A172 (cell line): ENCODE measurements at regions not wholly inside any gene's neighbourhood (a gene's known extent, or its start where the extent isn't known, plus 50 kb on each side); places are given as distances from the start of the nearest gene placed in this dataset.

ENCODE experiments used
- DNase-seq: peaks from one replicate; pipeline ENCODE4 v3.0.0-alpha.2; 2015; ENCODE audit warnings: low spot score

DNA sequence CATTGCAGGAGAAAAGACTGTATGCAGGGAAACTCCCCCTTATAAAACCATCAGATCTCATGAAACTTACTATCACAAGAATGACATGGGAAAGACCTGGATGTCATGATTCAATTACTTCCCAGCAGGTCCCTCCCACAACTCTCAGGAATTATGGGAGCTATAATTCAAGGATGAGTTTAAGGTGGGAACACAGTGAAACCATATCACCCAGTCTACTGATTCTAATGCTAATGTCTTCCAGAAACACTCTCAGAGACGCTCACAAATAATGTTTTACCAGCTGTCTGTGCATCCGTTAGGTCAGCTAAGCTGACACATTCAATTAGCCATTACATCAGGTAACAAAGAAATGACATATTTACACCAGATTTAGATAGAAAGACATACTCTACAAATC, 637.9 kb downstream of the NLGN4Y start:
- DNase-seq: no peak

DNA sequence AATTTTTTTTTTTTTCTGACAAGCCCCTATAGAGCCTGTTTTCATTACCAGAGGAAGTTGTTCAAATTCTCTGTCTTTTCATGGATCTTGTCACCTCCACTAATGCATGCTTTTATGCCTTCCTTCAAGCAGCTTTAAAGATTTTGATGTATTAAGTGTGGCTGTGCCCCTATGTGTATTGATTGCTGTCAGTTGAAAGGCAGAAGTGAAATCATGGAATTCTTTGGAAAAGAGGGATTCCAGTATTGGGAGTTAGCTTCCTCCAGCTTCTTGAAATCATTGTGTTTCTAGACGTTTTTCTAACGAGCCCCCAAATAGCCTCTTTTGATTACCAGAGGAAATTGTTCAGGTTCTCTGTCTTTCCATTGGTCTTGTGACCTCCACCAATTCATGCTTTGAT, 655.6 kb downstream of the NLGN4Y start:
- DNase-seq: no peak

DNA sequence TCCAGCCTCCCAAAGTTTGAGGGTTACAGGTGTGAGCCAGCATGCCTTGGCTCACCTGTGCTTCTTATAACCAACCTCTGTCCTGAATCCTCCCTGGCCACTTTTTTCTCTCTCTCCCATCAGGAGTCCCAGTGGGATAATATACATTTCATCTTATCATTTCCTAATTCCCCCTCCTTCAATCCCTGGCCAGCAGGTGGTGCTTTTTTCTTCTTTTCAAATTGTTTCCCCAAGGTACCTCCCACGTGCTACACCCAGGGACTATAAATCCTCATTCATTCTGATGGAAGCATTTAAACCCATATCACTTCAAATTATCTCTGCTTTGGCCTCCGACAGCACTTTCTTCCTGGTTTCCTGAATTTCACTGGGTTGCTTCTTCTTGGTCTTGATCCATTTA, 704.7 kb downstream of the NLGN4Y start:
- DNase-seq: peak; percentile 2

DNA sequence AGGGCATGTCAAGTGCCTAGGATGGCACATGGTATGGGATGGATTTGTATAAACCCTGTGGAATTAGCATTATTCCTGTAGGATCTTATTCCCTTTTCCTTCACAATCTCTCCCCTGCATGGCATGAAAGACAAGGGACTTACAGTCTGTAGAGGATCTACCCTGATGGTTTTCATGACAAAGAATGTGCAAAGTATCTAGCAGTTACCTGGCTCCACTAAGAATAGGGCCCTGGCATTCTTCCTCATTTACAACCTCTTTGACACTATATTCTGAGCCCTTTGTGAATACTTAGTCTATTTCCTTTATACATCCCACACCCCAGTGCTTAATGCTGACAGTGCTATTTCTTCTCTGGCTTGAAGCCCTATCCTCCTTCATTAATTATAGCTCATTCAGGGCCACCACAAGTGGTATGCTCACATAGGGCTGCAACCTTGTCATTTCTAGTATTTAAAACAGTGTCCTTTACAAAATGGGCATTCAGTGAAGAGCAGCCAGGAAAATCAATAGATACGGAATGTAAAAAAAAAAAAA, 715.3 kb downstream of the NLGN4Y start:
- no peak for DNase-seq

DNA sequence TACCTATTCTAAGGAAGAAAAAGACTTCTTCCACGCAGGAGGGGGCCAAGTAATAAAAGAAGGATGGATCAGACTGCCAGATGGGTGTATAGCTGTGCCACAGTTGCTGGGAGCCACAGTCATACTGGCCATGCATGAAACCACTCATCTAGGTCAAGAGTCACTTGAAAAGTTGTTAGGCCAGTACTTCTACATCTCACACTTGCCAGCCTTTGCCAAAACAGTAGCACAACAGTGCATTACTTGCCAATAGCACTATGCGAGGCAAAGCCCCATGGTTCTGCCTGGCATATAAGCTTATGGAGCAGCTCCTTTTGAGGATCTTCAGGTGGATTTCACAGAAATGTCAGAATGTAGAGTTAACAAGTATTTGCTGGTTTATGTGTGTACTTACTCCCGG, 735.0 kb downstream of the NLGN4Y start:
- no peak for DNase-seq

DNA sequence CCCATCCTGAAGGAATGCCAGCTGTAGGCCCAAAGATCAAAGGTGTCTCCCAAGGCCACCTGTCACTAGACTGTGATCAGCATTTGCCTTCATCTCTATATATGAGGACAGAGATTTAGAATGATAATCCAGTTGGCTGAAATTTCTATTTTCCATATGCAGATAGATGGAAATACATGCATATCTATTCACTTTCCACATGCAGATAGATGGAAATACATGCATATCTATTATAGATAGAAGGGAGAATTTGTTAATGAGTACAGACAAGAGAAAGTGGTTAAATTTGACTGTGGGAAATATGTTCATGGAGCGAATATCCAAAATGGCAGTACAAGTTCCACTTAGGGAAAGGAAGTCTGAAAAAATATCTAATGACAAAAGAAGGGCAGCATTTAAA, 762.2 kb downstream of the NLGN4Y start:
- no peak for DNase-seq

DNA sequence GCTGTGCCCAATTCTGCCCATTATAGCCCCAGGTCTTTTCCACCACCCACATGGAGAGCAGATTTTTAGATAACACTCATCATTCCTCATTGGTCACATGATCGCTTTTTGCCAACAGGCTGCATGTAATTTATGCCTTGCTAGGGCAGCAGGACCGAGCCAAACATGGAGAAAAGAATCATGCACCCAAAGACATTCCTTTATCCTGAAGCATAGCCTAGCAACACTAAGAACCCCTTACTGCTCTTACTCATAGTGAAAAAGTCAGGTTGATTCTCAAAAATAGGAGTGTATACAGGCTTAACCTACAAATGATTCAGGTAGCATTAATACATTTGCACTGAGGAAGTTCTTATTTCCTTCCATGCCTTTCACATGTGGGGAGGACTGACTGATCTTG, 765.5 kb downstream of the NLGN4Y start:
- DNase-seq: no peak

DNA sequence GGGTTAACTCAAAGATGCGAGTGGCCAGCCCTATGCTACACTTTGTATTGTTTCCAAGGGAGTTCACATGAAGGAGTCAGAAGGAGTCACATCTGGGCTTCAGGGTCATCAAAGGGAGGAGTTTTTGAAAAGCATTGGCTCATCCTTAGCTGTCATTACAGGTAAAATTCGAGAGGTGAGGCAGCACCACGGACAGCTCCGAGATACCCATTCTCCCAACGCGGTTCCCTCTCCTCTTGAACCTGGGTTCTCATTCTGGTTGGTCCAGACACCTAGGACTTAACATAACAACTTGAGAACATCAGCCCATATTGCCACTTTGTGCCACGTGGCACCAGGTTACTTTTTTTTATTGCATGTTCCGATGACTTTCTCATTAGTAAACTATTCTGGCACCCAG, 768.6 kb downstream of the NLGN4Y start:
- no peak for DNase-seq

DNA sequence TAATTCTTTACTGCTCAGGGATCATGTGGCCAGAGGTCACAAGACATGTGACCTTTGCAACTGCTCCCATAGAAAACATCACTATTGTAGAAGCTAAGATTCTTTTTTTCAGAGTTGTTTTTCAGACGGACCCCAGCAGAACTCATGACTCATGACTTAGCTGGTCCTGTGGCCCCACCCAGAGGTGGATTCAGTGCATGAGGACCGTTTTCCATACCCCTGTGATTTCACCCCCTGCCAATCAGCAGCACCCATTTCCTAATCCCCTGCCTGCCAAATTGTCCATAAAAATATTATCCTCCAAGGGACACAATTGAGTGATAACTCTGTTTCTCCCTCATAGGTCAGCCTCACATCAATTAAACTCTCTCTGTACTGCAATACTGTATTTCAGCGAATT, 777.5 kb downstream of the NLGN4Y start:
- no peak for DNase-seq

DNA sequence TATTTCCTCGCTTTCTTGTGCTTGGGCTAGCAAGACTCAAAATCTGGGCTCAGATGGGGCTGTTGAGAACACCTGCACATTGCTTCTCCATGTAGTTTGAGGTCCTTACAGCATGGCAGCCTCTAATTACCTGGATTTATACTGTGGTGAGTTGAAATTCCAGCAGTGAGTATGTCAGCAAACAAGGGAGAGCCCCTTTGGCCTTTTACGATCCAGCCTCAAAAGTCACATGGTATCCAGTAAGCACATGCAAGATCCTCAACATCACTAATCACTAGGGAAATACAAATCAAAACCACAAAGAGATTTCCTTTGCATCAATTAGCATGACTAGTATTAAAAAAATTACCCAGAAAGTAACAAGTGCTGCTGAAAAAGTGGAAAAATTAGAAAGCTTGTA, 787.8 kb downstream of the NLGN4Y start:
- DNase-seq: peak; percentile 38

DNA sequence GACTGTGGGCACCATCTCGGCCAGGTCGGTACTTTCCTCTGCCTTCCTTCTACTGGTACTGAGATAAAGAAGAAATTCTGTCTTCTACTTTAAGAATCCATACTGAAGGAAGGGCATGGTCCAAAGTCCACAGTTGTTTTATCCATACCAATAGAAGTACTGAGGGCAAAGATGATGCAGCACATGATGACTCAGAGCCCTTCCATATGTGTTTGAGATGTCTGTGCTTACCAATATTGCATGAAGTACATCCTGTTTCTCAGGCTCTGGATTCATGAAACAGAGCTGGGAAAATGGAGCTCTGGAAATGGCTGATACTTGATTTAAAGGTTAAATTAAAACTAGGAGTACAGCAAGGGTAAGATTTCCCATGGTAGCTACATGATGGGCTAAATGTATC, 799.9 kb downstream of the NLGN4Y start:
- DNase-seq: peak; percentile 3

DNA sequence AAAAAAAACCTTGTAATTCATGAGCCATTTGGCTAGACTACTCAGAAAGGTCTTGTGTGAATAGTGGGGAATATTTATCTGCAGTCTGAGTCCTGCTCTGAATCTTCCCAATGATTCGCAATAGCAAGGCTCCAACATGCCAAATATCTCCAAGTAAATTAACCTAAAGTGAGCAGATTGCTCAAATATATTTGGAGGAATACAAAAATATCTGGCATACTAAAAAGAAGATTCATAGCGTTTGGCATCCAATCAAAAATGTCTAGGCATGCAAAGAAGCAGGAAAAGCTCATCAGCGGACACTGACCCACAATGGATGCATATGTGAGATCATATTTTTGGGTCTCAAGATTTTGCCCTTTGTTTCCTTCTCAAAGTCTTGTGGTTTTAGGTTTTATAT, 800.9 kb downstream of the NLGN4Y start:
- no peak for DNase-seq

DNA sequence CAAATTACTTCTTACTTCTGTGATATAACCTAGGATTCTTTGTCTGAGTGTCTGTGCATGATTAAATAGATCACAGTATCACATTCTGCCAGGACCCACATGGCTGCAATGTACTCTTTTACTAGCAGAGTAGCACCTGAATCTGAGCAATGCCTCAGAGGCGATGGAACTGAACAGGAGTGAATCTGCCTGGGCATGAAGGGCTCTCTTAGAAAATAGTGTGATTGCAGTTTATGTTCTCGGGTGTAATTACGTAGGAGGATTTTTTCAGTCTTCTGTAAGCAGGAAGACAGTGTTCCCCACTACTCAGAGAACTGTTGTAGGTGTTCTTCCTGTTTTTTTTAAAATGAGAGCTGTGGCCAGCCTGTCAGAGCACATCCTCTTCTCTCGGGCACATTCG, 802.3 kb downstream of the NLGN4Y start:
- no peak for DNase-seq

DNA sequence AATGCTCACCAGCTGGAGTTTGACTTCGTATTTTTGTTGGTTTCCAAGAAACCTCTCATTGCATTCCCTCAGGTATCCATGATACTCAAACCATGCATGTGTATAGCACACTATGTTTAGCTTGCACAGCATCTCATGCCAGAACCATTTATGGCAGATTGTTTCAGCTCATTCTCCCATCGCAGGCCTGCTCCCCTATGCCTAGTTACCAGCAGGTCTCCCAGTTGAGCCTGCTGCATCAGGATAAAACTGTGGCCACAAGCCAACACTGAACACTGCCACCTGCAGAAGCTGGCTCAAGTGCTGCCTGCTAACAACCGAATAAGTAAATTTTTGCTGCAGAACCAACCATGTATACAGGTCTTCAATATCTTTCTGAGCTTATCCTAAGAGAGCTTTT, 804.5 kb downstream of the NLGN4Y start:
- no peak for DNase-seq

DNA sequence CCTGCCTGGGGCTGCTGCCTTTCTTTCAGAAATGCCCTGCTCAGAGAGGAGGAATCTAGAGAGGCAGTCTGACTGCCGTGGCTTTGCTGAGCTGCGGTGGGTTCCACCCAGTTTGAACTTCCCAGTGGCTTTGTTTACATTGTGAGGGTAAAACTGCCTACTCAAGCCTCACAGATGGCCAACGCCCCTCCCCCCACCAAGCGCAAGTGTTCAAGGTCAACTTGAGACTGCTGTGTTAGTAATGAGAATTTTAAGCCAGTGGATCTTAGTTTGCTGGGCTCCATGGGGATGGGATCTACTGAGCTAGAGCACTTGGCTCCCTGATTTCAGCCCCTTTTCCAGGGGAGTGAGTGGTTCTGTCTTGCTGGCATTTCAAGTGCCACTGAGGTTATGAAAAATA, 819.2 kb downstream of the NLGN4Y start:
- no peak for DNase-seq

DNA sequence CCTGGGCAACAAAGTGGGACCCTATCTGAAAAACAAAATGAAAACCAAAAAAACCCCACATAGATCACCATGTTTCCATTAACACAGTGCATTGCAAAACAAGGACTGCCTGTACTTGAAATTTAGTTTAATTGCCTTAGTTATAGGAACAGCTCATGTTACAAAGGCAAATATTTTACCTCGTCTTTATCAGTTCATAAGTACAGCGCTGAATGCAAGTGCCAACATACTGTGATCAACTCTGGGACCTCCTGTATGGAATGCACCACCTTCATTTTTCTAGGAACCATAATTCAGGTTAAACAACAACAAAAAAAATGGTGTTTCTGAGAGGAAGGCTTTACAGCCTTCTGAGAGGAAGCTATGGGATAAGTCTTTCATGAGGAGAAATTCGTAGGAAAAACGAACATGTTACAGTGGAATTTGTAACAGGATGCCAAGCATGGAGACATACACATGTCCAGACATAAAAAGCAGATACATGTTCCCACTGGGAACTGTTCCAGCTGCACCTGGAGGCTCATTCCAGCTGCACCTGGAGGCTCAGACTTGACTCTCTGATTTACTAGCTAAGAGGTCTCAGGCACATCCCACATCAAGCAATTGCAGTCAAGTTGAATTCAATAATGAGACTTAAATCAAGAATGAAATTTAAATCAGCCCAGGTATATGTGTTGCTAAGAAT, 821.3 kb downstream of the NLGN4Y start:
- DNase-seq: no peak

DNA sequence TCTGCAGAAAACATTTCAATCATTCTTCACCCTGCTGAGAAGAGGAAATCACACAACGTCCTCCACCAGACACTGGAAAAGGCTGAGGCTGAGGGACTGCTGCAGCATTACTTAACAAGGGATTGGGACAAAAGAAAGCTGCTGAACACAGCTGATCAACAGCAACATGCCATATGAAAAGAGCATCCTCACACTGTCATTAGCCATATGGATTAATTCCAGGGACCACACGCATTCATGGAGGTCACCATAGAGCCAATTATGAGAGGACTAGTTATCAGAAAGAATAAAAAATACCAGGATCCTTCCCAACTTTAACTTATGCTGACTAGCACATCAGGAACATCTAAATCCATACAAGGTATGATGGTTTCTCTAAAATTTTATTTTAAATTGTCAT, 825.0 kb downstream of the NLGN4Y start:
- DNase-seq: no peak

DNA sequence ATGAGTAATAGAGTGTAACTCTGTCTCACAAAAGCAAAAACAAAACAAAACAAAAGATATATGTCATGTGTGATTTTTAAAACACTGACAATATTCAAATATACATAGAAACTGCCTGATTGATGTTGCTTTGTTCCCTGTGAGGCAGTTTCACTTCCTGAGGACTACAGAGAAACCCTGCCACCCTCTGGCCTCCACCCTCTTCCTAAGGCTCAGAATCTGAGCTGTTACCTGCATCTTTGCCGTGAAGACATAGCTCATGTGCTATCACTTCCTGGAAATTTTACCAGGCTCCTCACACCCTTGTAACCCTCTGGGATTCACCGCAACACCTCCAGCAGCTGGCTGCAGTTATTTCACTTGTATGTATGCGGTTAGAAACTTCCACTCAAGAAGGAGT, 831.0 kb downstream of the NLGN4Y start:
- DNase-seq: peak; percentile 31

DNA sequence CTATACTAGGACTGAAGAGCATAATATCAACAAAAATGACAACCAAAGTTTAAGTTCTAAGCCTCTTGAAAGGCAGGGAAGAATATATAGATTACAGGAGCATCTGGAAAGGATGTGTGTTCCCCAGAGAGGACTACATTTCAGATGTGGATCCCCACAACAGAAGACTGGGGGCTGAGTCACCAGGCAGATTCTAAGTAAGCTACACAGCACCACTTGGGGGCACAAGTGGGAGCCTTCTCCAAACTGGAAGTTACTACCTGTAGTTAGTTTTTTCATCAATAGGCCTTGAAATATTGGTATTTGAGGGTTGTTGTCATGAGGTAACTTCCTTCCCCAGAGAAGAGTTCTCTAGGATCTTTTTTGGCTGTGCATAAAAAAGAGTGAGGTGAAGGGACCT, 836.1 kb downstream of the NLGN4Y start:
- no peak for DNase-seq

DNA sequence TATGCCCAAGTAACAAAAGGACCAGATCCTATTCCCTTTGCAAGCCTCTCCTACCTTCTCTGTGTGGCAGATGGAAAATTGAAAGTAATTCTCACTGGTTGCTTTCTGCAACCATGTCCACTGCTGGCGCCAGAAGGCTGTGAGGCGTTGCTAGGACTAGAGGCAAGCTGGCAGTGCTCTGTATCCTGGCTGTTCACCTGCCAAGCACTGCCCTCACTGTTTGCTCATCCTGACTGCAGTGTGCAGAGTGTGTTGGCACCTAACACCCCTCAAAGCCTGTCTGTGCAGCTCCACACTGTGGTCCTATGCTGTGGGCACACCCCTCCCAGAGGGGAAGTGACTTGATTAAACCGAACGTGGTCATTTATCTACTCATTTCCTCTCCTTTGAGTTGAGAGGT, 840.7 kb downstream of the NLGN4Y start:
- no peak for DNase-seq

DNA sequence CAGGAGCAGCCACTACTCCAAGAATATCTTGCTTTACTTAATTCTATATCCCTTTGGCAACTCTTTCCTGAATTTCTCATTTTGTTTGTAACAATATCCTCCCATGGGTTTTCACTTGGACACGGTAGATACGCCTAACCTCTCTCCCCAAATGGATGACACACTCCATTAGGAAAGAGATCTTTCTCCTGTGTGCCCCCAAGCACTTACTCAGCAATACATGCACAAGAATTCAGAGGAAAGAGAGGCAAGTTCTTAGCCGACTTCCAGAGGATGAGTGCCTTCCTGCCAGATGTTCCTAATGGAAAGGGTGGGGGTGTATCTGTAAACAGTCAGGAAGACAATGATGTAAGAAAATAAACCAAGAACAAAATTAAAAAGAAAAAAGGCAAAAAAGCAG, 844.5 kb downstream of the NLGN4Y start:
- no peak for DNase-seq

DNA sequence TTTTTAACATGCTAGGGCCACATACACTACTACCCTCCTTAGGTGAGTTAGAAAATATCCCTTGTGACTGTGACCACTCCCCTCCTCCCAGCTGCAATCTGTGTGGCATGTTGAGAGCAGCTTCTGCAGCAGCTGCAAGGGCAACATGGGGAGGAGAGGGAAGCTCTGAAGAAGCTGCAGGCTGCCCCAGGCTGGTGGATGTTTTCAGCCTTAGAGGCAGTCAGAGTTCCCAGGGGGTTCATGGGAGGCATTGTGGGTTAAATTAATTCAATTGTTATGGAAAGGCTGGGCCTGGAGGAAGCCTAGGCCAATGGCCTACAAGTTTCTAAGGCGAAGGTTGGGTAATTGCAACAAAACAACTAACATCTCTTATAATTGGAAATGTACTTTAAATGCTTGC, 860.8 kb downstream of the NLGN4Y start:
- no peak for DNase-seq

DNA sequence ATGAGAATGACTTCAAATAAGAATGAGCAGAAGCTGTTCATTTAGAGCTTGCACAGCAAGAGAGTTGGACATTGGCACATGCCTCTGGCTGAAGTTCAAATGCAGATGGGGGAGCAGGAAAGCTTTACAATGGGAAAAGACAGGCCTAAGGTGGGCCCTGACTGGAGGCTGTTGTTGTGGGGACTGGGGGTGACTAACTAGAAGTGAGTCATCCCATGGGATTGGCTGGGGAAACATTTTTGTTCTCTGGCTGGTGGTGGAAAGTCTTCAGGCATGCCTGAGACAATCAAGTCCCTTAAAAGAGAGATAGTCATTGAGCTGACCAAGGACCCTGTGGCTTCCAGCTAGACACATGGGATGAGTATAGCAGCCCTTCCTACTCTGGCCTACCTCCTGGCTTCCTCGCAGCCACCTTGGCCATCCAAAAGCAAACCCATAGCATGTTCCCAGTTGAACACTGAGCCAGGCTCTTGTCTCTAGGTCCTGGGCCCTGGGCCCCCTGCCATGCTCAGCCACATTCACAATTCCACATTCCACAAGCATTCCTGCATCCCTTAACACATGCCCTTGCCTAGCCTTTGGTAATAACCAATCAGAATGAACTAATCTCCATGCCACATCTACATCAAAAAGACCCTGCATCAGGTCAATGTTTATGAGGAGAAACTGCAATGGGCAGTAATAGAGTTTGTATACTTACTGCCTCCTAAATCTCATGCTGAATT, 873.4 kb downstream of the NLGN4Y start:
- peak; percentile 30 for DNase-seq

DNA sequence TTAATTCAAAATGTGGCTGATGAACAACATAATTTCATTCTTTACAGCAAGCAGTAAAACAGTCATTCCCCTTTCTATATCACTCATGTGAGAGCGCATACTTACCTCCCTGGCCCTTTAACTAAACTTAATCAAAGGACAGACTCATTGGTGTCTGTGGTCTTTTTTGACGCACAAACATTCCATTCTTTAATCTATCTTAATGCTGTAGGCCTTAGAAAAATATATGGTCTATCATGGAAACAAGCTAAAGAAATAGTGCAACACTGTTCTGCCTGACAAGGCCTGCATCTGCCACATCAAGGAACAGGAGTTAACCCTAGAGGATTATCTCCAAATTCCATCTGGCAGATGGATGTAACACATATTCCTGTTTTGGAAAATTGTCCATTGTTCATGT, 878.1 kb downstream of the NLGN4Y start:
- DNase-seq: no peak
